Epithelial cell of proximal tubule (primary cell): ENCODE measurements at regions not wholly inside any gene's neighbourhood (a gene's known extent, or its start where the extent isn't known, plus 50 kb on each side); places are given as distances from the start of the nearest gene placed in this dataset.

Source experiments
- DNase-seq: peaks from one replicate; pipeline ENCODE4 v3.0.0-alpha.2; 2011; ENCODE audit warnings: low read depth
- H3K4me3 ChIP-seq: 2 replicates; pipeline ENCODE4 v1.5.1; 2011; ENCODE audit warnings: low read depth, mild to moderate bottlenecking, low read length
- CTCF ChIP-seq: conservative IDR thresholded peaks from 2 replicates; pipeline ENCODE4 v1.5.1; 2012; ENCODE audit warnings: low read depth, mild to moderate bottlenecking, low read length

DNA sequence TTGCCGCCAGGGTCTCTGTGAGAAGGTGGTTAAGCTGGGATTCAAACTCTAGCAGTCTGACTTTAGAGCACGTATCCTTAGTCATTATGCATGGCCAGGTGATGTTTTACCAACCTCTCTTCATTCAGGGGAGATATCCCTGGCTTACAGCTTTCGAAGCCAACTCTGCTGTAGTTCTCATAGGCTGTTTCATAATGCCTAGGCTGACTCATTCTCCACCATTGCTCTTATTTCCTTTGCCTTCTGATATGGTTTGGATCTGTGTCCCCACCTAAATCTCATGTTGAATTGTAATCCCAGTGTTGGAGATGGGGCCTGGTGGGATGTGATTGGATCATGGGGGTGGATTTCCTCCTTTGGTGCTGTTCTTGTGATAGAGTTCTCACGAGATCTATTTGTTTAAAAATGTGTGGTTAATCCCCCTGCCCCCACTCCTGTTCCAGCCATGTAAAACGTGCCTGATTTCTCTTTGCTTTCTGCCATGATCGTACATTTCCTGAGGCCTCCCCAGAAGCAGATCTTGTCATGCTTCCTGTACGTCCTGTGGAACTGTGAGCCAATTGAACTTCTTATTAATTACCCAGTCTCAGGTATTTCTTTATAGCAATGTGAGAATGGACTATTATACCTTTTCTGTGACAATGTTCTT is 94.6 kb upstream of the MAN1A1 start:
- no peak for DNase-seq

DNA sequence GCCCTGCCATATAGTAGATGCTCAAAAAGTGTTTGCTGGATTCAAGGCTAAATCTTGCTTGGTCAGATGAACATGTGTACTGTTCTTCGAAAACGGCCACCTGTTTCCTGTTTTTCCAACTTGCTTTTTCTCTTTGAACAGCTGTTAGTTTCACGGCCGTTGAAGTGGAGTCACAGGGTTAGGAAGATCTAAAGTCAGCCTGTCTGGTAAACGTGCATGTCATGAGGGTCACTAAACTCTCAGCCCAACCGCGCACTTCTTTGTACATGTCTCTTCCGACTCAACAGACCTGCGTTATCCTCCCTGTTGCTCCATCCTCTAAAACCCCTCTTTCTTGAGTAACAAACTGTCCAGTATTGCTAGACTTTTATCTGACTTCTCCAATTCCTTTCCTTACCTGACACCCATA is 93.2 kb upstream of the MAN1A1 start:
- no peak for TF ChIP-seq CTCF
- DNase-seq = no peak
- H3K4me3 ChIP-seq = no peak overlapping the region

More for the DNA sequence above, 94.6 kb upstream of the MAN1A1 start:
- TF ChIP-seq CTCF = no peak
- no peak overlapping the region for H3K4me3 ChIP-seq

DNA sequence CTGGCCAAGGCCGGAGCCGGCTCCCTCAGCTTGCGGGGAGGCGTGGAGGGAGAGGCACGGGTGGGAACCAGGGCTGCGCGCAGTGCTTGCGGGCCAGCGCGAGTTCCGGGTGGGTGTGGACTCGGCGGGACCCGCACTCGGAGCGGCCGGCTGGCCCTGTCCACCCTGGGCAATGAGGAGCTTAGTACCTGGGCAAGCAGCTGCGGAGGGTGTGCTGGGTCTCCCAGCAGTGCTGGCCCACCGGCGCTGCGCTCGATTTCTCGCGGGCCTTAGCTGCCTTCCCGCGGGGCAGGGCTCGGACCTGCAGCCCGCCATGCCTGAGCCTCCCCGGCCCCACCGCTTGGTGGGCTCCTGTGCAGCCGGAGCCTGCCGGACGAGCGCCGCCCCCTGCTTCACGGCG is 91.4 kb upstream of the MAN1A1 start:
- no peak overlapping the region for H3K4me3 ChIP-seq
- no peak for DNase-seq
- TF ChIP-seq CTCF = no peak

- no peak overlapping the region for H3K4me3 ChIP-seq
- no peak for DNase-seq
- TF ChIP-seq CTCF = no peak
These were observed 87.0 kb upstream of the MAN1A1 start for GRCh38 chr6:119436583-119436982.

DNA sequence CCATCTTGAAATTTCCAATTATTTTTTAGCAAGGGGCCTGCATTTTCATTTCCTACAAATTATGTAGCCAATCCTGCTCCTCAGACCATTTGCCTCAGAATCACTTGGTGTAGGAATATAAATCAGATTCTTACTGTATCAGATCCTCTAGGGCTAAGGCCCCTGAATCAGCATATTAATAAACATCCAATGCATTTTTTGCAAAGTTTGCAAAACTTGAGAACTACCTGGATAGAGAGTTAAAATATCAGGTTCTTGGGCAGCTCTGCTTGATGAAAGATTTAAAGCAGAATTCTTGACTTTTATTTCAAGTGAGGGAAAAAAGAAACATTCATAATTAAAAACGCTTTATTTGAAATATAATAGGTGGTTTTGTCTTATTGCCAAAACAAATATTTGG is 82.2 kb upstream of the MAN1A1 start:
- no peak overlapping the region for H3K4me3 ChIP-seq
- no peak for DNase-seq
- TF ChIP-seq CTCF = no peak

DNA sequence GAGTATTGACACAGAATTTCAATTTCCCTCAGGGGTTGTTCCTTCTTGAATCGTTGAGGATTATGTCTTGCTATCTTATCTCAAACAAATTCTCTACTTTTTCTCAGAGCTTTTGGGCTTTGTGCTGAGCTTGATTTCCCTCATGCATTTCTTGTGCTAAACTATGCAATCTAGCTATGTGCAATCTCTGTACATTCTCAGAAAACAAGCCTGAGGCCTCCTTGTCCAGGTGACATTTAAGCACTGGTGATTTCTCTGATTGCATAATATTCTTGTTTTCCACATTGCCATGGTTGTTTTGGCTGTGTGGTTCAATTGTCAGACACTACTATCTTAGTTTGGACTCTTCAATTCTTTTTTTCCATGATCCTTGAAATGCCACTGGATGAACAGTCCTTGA is 81.2 kb upstream of the MAN1A1 start:
- no peak for DNase-seq
- no peak overlapping the region for H3K4me3 ChIP-seq
- TF ChIP-seq CTCF = no peak

DNA sequence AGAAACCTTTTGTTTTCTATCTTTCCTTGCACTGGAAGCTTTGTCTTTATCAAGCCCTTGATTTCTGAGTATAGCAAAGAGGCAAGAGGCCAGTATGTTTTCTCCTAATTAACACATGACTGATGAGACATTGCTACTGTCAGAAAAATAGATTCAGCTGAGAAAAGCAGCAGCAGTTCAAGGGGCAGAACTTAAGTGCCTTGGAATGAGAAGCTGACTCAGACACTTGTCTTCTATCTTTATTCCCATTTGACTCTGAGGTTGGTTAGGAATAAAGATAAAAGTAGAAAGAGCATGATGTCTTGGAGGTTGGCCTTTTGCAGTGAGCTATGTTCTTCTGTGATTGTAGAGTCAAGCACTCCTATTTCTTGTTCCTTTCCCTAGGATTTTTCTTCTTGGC is 79.1 kb upstream of the MAN1A1 start:
- no peak for TF ChIP-seq CTCF
- DNase-seq = no peak
- H3K4me3 ChIP-seq = no peak overlapping the region
